SK-N-SH (cell line): ENCODE measurements at regions not wholly inside any gene's neighbourhood (a gene's known extent, or its start where the extent isn't known, plus 50 kb on each side); places are given as distances from the start of the nearest gene placed in this dataset.

Source experiments
- EP300 ChIP-seq, 2 experiments: IDR thresholded peaks; 2 replicates each; pipeline versions ENCODE4 v1.4.0 to v1.6.1; 2012; ENCODE audit warnings: borderline replicate concordance in 1 of 2, low read depth in 1 of 2, low read length in 1 of 2
- FOXJ3 ChIP-seq: sonication (generic); formaldehyde crosslinking; IDR thresholded peaks from 2 replicates; pipeline ENCODE4 v1.5.1; 2020; ENCODE audit warnings: mild to moderate bottlenecking, missing genetic modification reagents
- TCF12 ChIP-seq: IDR thresholded peaks from 2 replicates; pipeline ENCODE4 v1.4.0; 2012
- TF ChIP-seq, protein P1 (sequence below): fragments of 200-600 bp; sonication (generic); IDR thresholded peaks from 2 replicates; pipeline ENCODE4 v1.6.1; 2017; ENCODE audit warnings: antibody characterized with exemption, mild to moderate bottlenecking, moderate library complexity

DNA sequence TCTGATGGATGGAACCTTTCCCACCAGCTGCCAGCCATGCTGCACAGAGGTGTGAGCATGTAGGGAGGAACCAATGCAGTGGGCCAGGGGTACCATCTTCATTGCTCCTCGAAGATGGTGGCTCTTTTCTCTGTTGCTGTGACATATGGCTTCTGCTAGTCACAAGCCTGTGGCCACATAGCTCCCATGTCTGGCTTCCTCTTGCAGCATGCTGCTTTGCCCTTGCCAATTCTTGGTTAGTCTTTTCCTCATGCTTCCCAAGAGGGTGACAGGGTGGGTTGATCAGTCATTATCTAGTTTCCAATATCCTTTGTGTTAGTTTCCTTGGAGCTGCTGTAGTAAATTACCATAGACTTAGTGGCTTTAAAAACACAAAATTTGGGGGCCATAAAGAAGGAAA is 123.4 kb downstream of the ETS2 start:
- TF ChIP-seq, protein P1, sequence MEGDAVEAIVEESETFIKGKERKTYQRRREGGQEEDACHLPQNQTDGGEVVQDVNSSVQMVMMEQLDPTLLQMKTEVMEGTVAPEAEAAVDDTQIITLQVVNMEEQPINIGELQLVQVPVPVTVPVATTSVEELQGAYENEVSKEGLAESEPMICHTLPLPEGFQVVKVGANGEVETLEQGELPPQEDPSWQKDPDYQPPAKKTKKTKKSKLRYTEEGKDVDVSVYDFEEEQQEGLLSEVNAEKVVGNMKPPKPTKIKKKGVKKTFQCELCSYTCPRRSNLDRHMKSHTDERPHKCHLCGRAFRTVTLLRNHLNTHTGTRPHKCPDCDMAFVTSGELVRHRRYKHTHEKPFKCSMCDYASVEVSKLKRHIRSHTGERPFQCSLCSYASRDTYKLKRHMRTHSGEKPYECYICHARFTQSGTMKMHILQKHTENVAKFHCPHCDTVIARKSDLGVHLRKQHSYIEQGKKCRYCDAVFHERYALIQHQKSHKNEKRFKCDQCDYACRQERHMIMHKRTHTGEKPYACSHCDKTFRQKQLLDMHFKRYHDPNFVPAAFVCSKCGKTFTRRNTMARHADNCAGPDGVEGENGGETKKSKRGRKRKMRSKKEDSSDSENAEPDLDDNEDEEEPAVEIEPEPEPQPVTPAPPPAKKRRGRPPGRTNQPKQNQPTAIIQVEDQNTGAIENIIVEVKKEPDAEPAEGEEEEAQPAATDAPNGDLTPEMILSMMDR, result no peak
- TF ChIP-seq FOXJ3 (CRISPR knock-in tag) (no peak), EP300 (IDR thresholded peaks at IDR 0.05; ENCODE audit: borderline replicate concordance in 1 of 2, low read depth in 1 of 2, low read length in 1 of 2) (no peak), TCF12 (no peak)
